Astrocyte of the hippocampus (primary cell): ENCODE measurements at regions not wholly inside any gene's neighbourhood (a gene's known extent, or its start where the extent isn't known, plus 50 kb on each side); places are given as distances from the start of the nearest gene placed in this dataset.

Source experiments
- DNase-seq: peaks from one replicate; pipeline ENCODE4 v3.0.0; 2011; ENCODE audit warnings: low read depth, low spot score

DNA sequence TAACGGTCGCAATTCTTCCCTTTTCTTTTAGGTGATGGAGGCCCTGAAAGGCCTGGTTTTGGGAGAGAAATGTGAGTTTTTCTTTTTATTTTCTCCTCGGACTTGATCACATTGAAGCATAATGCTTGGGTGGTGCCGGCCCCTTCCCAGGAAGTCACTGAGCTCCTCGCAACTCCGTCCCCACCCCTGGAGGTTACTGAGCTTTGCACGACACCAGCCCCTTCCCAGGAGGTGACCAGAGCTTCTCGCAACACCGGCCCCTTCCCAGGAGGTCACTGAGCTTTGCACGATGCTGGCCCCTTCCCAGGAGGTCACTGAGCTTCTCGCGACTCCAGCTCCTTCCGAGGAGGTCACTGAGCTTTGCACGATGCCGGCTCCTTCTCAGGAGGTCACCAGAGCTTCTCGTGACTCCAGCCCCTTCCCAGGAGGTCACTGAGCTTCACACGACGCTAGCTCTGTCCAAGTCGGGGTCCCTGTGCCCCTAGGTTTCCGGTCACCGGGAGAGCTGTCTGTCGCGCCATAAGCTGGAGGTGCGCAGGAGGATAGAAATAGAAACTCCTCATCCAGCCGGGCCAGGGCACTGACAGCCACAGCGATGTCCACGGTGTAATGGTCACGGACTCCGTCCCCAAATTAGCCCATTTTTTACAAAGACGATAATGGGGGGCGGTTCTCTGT, 586.4 kb downstream of the BRD1 start:
- DNase-seq = no peak

DNA sequence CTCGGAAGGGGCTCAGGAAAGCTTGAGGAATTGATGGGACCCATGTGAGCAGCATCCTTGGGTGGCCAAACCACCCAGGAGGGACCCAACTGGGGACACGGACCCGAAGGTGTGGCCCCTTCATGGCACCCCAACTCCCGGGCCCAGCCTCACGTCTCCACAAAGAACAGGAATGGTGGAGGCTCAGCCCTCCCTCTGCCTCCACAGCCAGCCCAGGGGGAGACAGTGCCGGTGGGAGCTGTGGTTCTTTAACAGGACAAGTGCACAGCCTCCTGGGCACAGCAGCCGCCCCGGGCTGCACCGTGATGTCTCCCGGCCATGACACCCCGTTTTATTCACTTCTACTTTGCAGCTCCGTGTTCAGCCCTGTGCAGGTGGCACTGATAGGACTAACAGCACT, 587.2 kb downstream of the BRD1 start:
- no peak for DNase-seq

DNA sequence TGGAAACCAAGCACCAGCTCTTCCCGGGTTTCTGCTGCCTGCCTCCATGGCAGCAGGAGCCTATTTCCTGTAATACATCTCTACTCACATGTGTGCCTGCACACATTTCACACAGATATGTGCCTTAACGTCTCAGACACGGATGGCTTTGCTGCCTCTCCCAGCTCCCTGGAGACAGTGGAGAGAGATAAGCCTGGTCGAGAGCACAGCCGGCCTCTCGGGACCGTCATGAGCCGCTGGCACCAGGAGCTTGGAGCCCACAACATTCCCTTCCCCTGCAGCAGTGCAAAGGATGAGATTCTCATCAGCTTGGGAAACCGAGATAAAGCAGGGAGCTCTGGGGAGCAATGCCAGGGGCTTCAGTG, 587.7 kb downstream of the BRD1 start:
- DNase-seq = no peak

DNA sequence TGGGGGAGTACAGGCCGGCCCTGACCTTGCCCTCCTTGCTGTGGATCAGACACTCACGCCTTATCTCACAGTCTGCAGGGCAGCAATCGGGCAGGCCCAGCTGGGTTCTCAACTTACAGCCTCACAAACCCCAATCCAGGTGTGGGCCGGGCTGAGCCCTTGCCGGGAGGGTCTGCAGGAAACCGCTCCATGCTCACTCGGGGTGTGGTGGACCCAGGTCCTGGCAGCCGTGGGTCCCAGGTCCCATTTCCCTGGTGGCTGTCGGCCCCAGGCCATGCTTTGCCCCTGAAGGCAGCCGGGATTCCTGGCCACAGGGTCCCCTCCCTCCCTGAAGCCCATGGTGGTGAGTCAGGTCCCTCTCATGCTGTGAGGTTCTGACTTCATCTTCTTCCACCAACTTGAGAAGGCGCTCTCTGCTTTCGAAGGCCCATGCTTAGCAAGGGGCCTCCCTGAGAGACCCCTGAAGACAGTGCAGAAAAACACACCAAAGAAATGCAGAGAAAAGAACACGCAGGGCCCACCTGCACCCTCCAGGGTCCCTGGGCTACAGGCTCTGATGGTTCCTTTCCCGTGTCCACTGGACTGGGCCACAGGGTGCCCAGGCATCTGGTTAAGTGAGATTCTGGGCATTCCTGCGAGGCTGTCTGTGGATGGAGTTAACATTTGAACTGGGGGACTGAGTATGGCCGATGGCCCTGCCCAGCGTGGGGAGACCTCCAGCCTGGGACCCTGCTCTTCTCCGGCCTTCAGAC, 588.2 kb downstream of the BRD1 start:
- no peak for DNase-seq

DNA sequence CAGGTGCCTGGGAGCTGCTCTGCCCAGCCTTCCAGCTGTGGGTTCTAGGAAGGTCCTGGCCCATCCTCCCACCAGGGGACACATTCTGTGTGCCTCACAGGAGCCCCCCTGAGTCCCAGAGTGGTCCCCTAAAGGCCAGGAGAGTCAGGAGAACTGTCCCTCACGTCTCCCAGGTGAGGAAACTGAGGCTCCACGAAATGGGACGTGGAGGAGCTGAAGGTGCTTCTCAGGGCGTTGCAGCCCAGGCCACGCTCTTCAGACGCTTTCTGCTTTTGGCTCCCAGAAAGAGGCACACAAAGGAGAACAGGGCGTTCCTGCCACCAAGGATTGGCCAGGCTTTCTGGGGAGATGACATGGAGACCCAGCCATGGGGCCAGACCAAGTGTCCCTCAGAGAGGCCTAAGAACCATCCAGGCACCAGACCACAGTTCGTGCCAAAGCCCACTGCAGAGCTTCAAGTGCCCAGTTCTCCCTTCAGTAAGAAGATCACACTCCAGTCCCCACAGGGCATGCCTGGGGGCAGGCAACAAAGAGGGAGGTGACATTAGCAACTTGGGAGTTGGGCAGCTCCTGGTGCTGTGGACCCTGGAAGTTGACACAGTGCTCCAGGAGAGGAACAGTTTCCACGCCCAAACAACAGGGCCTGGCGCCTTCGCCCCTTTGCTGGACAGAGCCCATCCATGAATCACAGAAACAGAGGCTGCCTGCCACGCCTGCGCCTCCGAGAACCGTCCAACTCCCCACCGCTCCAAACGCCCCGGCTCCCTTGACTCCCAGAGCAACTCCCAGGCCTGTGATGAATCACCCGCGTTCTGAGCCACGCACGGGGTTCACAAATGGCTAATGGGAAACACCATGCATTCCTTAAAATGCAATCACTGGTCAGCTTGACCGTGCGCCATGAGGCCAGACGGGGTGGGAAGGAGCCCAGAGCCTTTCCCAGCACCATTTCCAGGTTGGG, 589.2 kb downstream of the BRD1 start:
- no peak for DNase-seq

DNA sequence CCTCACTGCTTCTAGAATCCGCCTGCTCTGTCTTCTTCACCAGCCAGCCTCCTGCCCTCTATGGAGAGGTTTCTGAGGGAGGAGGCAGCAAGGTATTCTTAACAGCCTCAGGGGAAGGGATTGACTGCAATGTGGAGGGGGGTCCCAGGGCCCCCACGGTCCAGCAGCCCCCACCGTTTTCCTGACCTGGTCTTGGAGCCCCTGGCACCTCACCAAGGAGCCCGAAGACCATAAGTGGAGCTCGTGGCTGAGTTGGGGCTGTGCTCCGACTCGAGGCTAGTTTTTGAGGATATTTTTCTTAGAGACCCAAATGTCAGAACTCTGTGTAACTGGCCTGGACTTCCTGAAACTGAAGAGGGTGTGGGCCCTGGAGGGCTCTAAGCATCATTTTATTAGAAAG, 590.0 kb downstream of the BRD1 start:
- no peak for DNase-seq

DNA sequence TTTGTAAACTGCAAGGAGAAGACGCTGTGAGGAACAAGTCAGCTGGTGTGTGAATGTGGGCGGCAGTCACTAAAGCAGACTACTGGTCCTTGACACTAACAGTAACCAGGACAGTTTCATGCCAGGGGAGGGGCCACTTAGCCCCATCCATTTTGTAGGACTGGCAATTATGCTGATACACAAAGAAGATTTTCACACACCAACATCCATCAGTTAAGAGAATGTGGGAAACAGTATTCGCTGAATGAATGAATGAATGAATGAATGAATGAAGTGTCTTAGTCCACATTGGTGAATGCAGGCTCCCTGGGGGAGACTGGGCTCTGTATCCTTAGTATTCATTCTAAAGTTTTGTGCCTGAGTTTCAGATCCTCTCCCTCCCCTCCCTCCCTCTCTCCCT, 590.4 kb downstream of the BRD1 start:
- DNase-seq = no peak

DNA sequence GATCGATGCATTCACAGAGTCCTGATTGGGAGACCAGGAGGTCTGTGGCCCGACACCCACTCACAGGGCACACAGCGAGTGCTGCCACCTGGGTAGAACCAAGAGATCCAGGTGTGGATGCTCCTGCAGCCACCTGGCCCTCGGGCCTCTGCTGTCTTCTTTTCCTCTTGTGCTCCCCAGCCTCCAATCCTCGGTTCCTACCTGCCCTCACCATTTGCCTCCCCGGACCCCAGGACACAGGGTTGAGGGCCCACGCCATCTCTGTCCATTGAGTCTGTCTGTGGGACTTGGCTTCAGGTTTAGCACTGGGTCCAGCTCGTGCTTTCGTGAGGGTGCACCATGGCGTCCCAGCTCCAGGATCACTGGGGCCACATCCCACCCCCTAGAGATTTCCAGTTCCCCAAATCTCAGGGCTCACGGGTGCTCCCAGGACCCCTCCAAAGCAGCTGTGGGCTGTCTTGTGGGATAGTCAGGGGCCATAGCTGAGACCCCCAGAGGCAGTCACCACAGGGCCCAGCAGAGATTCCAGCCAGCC, 591.1 kb downstream of the BRD1 start:
- no peak for DNase-seq

DNA sequence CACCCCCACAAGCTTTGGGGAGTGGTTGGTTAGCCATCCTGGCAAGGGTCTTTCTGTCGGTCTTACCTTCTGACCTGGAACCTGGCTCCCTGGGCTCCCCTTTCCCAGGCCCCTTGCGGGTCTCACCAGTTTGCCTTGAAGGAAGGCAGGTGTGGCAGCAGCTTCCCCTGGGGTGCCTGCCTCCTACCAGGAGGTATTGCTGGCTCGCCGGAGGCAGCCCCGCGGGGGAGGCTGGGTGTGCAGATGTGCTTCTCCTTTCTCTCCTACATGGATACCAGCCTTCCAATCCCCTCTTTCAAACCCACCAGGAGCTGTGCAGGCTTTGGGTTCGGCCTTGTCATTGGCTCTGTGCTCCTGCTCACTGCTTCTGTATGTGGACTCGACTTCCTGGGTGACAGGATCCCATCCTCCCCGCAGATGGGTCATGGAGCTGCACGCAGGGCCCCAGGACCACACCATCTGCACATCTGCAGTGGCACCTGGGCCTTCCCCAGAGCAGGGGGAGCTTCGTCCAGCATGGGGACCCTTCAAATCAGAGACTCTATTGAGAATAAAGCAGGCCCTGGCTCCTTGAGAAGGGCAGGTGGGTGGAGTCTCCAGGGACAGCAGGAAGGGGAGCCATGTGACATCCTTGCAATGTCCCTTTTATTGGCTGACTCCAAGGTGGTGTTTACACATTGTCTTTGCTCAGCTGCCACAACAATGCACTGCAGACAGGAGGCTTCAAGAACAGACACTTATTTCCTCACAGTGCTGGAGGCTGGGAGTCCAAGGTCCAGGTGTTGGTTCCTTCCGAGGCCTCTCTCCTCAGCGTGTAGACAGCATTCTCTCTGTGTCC, 592.0 kb downstream of the BRD1 start:
- DNase-seq = no peak

DNA sequence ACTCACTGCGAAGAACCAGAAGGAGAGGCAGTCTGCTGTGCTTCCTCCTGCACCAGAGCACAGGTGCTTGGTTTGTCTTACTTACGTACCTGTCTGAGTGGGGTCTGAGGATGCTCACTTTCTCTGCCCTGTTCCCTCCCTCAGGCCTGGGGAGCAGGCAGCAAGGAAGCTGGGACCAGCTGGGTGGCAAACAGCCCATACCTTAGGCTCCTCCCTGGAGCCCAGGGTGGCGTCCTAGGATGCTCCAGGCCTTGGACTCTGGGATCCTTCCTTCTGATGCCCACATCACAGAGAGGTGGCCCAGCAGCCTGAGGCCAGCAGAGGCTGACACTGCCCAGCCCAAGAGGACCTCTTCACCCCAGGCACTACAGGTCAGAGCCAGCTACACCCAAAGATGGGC, 593.2 kb downstream of the BRD1 start:
- DNase-seq = no peak

DNA sequence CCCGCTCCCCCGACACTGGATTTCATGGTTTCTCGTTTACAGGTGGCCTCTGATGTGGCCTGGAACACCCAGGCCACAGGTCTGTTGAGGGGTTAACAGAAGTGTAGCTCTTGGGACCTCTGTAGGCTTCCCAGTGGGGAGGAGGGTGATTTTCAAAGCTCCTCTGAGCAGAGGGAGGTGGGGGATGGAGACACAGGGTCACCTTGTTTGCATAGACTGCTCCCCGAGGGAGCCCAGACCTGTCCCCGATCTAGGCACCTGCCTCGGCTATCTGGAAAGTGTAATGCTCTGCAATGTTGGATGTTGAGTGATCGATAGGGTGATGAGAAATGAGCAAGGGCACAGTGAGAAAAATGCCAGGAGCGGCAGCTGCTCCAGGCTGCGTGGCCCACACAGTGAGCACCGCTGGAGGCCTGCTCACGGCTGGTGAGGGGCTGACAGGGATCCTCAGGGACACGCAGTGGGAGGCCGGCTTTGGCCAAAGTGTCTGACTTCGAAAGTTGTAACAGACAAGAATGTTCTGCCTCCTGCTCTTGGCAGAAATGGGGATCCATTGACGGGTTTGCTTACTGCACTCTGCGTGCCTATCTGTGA, 594.1 kb downstream of the BRD1 start:
- DNase-seq = no peak

DNA sequence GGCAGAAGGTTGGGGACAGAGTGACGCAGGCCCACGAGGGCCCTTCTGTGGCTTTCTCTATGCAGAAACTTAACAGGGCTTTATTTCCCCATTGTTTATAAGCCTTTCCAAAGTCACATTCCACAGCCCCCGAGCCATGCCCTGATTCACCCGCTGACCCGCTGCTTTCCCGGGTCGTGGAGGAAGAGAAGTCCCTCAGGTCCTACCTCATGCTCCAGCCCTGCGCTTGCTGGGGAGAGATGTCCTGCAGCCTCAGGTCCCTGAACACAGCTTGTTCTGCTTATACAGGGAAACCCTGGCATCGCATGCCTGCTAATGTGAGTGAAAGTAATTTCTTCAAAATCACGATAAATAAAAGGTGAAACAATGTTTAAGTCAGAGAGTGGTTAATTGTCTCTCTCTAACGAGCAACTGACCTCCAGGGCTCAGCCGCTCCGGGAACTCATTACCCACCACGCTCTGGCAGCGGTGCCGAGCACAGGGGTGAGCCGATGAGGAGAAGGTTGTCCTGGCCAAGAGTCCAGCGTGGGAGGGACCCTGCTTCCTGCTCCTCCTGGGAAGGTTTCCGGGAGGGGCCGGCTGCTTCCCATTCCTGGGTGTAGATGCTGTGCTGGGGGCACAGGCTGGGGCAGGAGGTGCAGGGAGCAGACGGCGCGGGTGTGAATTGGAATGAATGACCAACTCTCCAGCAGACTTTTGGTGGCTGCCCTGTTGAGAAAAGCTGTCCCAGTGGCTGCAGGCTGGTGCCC, 595.2 kb downstream of the BRD1 start:
- DNase-seq = no peak

DNA sequence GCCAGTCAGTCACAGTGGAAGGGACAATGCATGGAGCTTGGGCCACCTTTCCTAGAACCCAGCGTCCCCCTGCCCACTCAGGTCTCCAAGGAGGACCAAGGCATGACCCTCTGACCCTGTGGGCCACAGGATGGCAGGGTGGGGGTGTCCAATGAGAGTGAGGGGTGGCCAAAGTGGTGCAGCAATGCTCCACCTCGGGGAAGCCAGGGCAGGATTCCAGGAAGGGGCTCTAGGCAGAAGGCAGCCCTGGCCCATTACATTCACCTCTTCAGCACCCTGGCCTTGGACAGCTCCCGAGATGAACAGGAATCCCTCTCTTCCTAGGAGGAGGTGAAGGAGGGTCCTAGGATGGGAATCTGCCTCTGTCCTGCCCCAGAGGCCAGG, 597.5 kb downstream of the BRD1 start:
- peak; percentile 4 for DNase-seq

DNA sequence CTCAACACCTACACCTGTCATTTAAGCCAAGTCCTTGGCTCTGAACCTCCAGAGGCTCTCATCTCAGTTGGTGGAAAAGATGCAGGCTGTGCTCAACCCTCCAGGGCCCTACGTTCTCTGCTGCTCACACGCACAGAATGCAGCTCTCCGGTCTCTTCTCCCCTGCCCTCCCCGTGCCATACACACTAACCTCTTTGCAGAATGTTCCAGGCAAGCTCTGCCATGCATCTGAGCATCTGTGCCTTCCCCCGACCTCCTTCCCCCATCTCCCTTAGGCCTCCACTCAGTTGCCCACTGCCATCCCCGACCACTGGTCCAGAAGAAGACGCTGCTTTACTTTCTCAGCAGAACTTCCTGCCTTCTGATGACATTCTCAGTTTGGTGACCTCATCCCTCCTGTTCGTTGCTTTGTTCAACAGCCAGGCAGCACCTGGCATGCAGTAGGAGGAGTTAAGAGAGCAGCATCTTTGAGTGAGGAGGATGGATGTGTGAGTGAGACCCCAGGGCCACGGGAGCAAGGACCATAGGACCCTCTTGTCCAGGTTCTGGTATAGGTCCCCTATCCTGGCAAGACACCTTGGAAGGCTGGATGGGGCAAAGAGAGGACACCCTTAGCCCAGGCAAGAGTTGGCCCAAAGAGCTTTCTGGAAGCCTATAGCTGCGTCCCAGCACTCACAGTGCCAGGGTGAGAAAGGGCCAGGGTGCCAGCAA, 598.0 kb downstream of the BRD1 start:
- no peak for DNase-seq

DNA sequence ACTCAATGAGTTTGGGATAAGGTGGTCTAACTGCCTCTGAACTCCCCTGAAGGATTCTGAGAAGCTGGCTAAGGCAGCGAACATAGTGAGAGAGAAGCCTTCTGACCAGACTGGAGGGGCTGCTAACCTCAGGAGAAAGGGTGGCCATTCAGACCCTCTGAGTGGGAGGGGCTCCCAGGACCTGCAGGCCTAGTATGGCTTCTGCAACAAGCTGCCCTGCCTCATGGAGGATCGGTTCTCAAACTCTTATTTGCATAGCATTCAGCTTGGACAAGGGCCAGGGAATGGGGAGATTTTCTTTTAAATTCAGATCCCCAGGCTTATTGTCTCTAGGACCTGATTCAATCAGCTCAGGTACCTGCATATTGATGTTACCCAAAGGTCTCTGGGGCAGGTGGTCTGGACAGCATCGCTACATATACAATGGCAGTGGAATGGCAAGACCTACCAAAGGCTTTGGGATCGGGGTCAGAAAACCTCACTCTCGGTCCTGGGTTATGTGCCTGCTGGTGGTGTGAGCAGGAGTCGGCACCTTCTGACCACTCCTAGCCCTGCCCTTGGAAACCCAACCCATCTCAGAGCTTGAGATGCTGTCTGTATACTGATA, 599.1 kb downstream of the BRD1 start:
- DNase-seq = no peak

DNA sequence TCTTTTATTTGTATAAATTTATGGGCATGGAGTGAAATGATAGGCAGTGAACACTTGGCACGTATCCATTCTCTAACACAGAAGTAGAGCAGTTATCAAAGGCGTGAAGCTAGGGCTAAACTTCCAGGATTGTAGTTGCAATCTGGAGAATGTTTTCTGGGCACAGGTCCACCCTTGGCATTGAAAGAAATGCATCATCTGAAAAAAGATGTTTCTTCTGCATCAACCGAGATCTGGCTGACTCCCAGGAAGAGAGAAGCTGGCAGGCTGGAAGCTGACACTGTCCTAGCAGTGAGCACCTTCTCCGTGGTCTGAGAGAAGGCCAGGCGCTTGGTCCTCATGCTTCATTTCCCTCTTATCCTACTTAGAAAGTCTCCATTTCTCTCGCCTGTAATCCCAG, 600.0 kb downstream of the BRD1 start:
- DNase-seq = no peak

DNA sequence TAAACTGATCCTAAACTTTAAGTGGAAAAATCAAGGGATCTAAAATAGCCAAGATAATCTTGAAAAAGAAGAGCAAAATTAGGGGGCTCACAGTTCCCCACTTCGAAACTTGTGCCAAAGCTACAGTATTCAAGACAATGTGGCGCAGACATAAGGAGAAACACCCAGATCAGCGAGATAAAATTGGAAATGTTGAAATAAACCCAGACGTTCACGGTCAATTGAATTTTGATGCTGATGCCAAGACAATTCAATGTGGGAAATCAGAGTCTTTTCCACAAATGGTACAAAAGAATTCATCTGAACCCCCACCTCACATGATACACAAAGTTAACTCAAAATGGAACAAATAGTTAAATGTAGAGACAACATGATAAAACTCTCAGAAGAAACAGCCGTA, 601.6 kb downstream of the BRD1 start:
- DNase-seq = no peak

DNA sequence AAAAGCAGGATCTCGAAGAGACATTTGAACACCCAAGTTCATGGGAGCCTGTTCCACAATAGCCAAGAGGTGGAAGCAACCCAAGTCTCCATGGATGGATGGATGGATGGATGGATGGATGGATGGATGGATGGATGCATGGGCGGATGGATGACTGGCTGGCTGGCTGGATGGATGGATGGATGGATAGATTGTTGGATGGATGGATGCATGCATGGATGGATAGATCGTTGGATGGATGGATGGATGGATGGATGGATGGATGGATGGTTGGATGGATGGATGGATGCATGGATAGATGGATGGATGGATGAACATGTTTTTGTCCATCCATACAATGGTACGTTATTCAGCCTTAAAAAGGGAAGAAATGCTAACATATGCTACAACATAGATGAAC, 603.4 kb downstream of the BRD1 start:
- DNase-seq = no peak

DNA sequence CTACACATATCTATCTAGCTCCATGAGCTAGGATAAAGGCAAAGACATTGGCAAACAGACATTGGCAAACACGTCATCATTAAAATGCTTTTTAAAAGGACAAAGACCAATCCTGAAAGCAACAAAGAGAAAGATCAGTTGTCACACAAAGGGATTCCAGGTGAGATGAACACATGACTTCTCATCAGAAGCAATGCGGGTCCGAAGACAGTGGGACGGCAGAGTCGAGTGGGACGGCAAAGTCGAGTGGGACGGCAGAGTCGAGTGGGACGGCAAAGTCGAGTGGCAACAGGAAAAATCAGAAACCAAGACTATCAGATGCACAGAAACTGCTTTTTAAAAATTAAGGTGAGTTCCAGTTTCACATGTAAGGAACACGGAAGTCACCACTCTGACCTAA, 609.5 kb downstream of the BRD1 start:
- no peak for DNase-seq
